Stomach (tissue), 8 donors: ENCODE measurements at regions not wholly inside any gene's neighbourhood (a gene's known extent, or its start where the extent isn't known, plus 50 kb on each side); places are given as distances from the start of the nearest gene placed in this dataset.

ENCODE experiments used
- DNase-seq, 2 donors: peaks; one replicate each; pipeline versions ENCODE4 v3.0.0 to v3.0.0-alpha.2; 2013 to 2019
- H3K27ac ChIP-seq, 5 donors: fragments of 200-600 bp in 4 of 5; sonication (generic) in 4 of 5; one replicate each; pipeline ENCODE4 v1.5.1; 2013 to 2019; ENCODE audit warnings: mild to moderate bottlenecking in 1 of 5, moderate library complexity in 1 of 5
- H3K27me3 ChIP-seq, 3 donors: fragments of 200-600 bp; sonication (generic); one replicate each; pipeline ENCODE4 v1.5.1; 2017 to 2019; ENCODE audit warnings: mixed run types in 1 of 3
- H3K36me3 ChIP-seq, 4 donors: fragments of 200-600 bp; sonication (generic); 1 replicate in 3 of 4; 2 replicates in 1 of 4; pipeline ENCODE4 v1.5.1; 2016 to 2019
- H3K4me1 ChIP-seq, 4 donors: fragments of 200-600 bp; sonication (generic); one replicate each; pipeline ENCODE4 v1.5.1; 2016 to 2019
- H3K4me3 ChIP-seq, 4 donors: fragments of 200-600 bp; sonication (generic) in 3 of 4; one replicate each; pipeline ENCODE4 v1.5.1; 2016 to 2019; ENCODE audit warnings: mild to moderate bottlenecking in 1 of 4
- H3K9me3 ChIP-seq, 4 donors: fragments of 200-600 bp; sonication (generic); one replicate each; pipeline ENCODE4 v1.5.1; 2016 to 2019
- CTCF ChIP-seq, 7 experiments: fragments of 450-650 bp in 4 of 7; fragments of 200-600 bp in 3 of 7; sonication (generic) in 3 of 7; IDR thresholded peaks; one replicate each; pipeline ENCODE4 v1.5.1; 2016 to 2019; ENCODE audit warnings: antibody characterized with exemption in 7 of 7, control low read depth in 2 of 7, mild to moderate bottlenecking in 1 of 7
- EP300 ChIP-seq: sonication (generic); formaldehyde crosslinking; IDR thresholded peaks from one replicate; pipeline ENCODE4 v1.6.1; 2017; ENCODE audit warnings: antibody characterized with exemption
- POLR2A ChIP-seq, 4 donors: fragments of 450-650 bp; IDR thresholded peaks; one replicate each; pipeline ENCODE4 v1.6.1; 2016; ENCODE audit warnings: antibody characterized with exemption in 4 of 4, control low read depth in 2 of 4, mild to moderate bottlenecking in 1 of 4, moderate library complexity in 1 of 4
- POLR2AphosphoS5 ChIP-seq, 3 donors: sonication (generic); formaldehyde crosslinking; IDR thresholded peaks; one replicate each; pipeline ENCODE4 v1.6.1; 2016; ENCODE audit warnings: antibody characterized with exemption in 3 of 3
- WGBS, 5 donors: extraction: QIAGEN DNeasy Blood & Tissue Kit in 3 of 5; methylation state at CpG; one replicate each; pipeline versions ENCODE4 v1.1.5 to v1.1.7; 2013 to 2018; 5-methylcytosine and 5-hydroxymethylcytosine counted together
- intact Hi-C: fragments of 100-400 bp; cut with DNase I; formaldehyde crosslinking; loops from one replicate; pipeline ENCODE4 v1.15.1; 2023; ENCODE audit warnings: low total_unique reads
- donor health status: healthy with polysubstance abuse.
- donor health status: Bipolar disorder and iron deficiency.
- donor health status: healthy.

GRCh38 chr12:67887065-67887464 lies 102.2 kb upstream of the IFNG-AS1 start:
- Histone ChIP-seq H3K4me1 (peaks cover 0 to 19% (median 7%) of the 10 kb centered on the region in 4 donors), H3K27ac (no peak overlapping the region), H3K4me3 (no peak overlapping the region), H3K9me3 (no peaks in the 10 kb centered on the region), H3K36me3 (no peaks in the 10 kb centered on the region), H3K27me3 (no peaks in the 10 kb centered on the region)
- intact Hi-C loops: no loop called here
- DNase-seq: no peak
- TF ChIP-seq POLR2AphosphoS5 (IDR thresholded peaks at IDR 0.05) (no peak), EP300 (no peak), POLR2A (IDR thresholded peaks at IDR 0.05) (no peak), CTCF (IDR thresholded peaks at IDR 0.05) (no peak)

- H3K36me3 ChIP-seq: no peaks in the 10 kb centered on the region
- no peaks in the 10 kb centered on the region for H3K27me3 ChIP-seq
- no peaks in the 10 kb centered on the region for H3K9me3 ChIP-seq
- H3K27ac ChIP-seq: no peak overlapping the region
- intact Hi-C loops: no loop called here
- DNase-seq: peak in 1 of 2 donors; percentile 51
- no peak overlapping the region for H3K4me3 ChIP-seq
- peaks cover 0 to 12% (median 4%) of the 10 kb centered on the region in 4 donors for H3K4me1 ChIP-seq
- TF ChIP-seq POLR2A (IDR thresholded peaks at IDR 0.05) (no peak), EP300 (no peak), POLR2AphosphoS5 (IDR thresholded peaks at IDR 0.05) (no peak), CTCF (IDR thresholded peaks at IDR 0.05) (no peak)
- 51 to 80% (median 57%) methylated on average over 2 of the region's 2 CpGs for WGBS, 5 donors
Measured at GRCh38 chr12:67889931-67890330, 99.3 kb upstream of the IFNG-AS1 start.

GRCh38 chr12:67890726-67891258 lies 98.5 kb upstream of the IFNG-AS1 start:
- no peaks in the 10 kb centered on the region for H3K27me3 ChIP-seq
- H3K27ac ChIP-seq: no peak overlapping the region
- no peak overlapping the region for H3K4me3 ChIP-seq
- no peak for TF ChIP-seq CTCF (IDR thresholded peaks at IDR 0.05)
- 63 to 86% (median 77%) methylated on average over 4 of the region's 4 CpGs for WGBS, 5 donors
- H3K9me3 ChIP-seq: no peaks in the 10 kb centered on the region
- intact Hi-C loops: no loop called here
- H3K4me1 ChIP-seq: peaks cover 0 to 4% (median under 1%) of the 10 kb centered on the region in 4 donors
- H3K36me3 ChIP-seq: no peaks in the 10 kb centered on the region
- no peak for DNase-seq

- intact Hi-C loops: no loop called here
- H3K4me1 ChIP-seq: no peaks in the 10 kb centered on the region
- DNase-seq: no peak
- TF ChIP-seq CTCF (IDR thresholded peaks at IDR 0.05) (no peak), POLR2A (IDR thresholded peaks at IDR 0.05) (no peak), EP300 (no peak), POLR2AphosphoS5 (IDR thresholded peaks at IDR 0.05) (no peak)
- H3K27ac ChIP-seq: no peak overlapping the region
- no peaks in the 10 kb centered on the region for H3K36me3 ChIP-seq
- WGBS, 5 donors: 53 to 66% (median 57%) methylated on average over 3 of the region's 3 CpGs
- H3K9me3 ChIP-seq: no peaks in the 10 kb centered on the region
- H3K4me3 ChIP-seq: no peak overlapping the region
- no peaks in the 10 kb centered on the region for H3K27me3 ChIP-seq
Measured at GRCh38 chr12:67891596-67891995, 97.7 kb upstream of the IFNG-AS1 start.
